ENCODE measurements at regions not wholly inside any gene's neighbourhood (a gene's known extent, or its start where the extent isn't known, plus 50 kb on each side); places are given as distances from the start of the nearest gene placed in this dataset.

DNA sequence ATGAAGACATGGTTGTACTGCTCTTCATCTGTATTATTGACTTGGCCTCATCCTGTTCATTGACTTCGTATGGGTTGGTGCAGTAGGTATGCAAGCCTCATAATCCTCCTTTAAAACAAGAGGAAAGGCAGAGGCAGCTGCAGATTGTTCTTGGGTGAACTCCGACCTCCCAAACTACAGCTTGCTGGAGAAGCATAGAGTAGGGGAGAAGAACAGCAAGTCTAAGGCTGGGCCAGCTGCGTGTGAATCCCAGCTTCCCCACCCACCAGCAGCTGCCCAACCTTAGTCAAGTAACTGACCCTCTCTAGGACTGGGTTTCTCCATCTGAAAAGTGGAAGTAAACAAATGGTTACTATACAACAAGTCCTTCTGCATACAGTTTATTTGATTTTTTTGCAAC is 114.5 kb upstream of the WWC1 start:
- no peak for TF ChIP-seq CTCF (conservative IDR thresholded peaks at IDR 0.05; ENCODE audit: low read length)
- TF ChIP-seq EZH2phosphoT487 (IDR thresholded peaks at IDR 0.05; ENCODE audit: borderline replicate concordance, low read depth, low read length) = no peak
